GM12873 (cell line): ENCODE measurements at regions not wholly inside any gene's neighbourhood (a gene's known extent, or its start where the extent isn't known, plus 50 kb on each side); places are given as distances from the start of the nearest gene placed in this dataset.

ENCODE experiments used
- TF ChIP-seq, protein P1 (sequence below): IDR thresholded peaks from 2 replicates; pipeline ENCODE4 v1.5.1; 2012; ENCODE audit warnings: low read depth, mild to moderate bottlenecking, moderate library complexity, low read length, control low read depth; ENCODE audit not compliant: insufficient read depth; ENCODE audit errors: missing control alignments

GRCh38 chr9:25814023-25814422, 135.8 kb upstream of the TUSC1 start:
- TF ChIP-seq, protein P1, sequence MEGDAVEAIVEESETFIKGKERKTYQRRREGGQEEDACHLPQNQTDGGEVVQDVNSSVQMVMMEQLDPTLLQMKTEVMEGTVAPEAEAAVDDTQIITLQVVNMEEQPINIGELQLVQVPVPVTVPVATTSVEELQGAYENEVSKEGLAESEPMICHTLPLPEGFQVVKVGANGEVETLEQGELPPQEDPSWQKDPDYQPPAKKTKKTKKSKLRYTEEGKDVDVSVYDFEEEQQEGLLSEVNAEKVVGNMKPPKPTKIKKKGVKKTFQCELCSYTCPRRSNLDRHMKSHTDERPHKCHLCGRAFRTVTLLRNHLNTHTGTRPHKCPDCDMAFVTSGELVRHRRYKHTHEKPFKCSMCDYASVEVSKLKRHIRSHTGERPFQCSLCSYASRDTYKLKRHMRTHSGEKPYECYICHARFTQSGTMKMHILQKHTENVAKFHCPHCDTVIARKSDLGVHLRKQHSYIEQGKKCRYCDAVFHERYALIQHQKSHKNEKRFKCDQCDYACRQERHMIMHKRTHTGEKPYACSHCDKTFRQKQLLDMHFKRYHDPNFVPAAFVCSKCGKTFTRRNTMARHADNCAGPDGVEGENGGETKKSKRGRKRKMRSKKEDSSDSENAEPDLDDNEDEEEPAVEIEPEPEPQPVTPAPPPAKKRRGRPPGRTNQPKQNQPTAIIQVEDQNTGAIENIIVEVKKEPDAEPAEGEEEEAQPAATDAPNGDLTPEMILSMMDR, result no peak

DNA sequence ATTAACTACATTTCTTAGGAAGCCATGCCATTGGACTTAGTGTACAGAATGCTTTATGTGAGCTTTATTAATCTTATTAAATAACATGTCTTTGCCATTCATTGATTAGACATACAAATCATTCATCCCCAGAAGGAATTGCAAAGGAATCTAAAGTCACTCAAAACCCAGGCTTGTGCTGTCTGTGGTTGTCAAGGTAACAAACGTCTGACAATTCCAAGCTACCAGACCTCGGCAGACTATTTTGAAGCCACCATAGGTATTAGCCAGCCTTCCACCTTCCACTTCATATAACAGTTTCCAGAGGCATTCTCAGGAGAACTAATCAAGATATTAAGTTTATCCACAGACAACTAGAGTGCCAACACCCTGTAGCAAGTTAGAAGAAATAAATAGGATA, 135.2 kb upstream of the TUSC1 start:
- TF ChIP-seq, protein P1, result no peak

GRCh38 chr9:25808554-25808953, 130.3 kb upstream of the TUSC1 start:
- TF ChIP-seq, protein P1, result no peak

DNA sequence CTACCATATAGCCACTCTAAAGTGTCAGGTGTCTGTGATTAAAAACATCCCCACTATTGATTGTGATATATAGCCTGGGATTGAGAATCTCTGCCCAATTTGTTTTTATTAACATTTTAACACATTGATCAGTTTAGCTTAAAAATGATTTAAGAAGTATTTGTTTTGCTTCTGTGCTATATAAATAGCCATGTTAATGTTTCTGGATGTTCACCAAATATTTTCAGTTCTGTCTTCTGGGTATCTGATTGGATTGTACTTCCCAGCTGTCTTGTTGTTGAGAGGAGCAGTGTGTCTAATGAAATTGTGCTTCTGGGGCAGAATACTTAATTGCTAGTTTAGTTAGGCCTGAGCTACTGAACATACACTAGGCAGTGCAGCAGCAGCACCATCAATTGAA, 126.6 kb upstream of the TUSC1 start:
- TF ChIP-seq, protein P1, result no peak

GRCh38 chr9:25773805-25774204, 95.6 kb upstream of the TUSC1 start:
- TF ChIP-seq, protein P1, result no peak

DNA sequence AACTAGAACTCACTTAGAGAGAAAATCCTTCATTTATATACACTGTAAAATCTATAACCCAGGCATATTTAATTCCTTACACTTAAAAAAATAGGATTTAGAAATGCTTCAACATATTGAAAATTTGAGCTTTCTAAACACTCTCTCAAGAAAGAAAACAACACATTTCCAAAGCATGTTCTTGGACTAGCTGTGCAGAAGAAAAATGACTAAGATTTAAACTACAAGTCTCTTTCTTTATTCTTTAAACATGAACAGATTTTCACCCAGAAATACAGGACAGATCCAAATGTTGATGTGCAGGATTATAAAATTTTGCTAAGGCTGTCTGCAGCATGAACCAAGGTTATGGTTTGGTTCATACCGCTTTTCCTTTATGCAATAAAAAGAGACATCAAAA, 77.7 kb upstream of the TUSC1 start:
- TF ChIP-seq, protein P1, result no peak

DNA sequence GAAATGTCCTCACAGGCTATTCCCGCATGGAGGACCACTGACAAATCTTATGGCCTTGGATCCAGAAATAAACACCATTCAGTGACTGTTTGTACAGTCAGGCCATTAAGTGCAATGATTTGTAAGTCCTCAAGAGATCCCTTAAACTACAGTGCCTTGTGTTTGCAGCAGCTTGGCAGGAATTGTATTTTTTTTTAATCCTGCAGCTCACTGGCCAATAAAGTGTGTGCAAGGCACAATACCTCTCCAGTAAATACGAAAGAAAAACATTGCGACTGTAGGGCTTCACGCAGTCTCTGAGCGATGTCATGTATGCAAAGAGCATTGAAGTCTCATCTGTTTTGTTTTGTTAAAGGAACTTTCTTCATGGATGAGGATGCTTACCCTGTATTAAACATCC, 74.2 kb upstream of the TUSC1 start:
- TF ChIP-seq, protein P1, result no peak
